Esophagus muscularis mucosa (tissue), 4 donors: ENCODE measurements at regions not wholly inside any gene's neighbourhood (a gene's known extent, or its start where the extent isn't known, plus 50 kb on each side); places are given as distances from the start of the nearest gene placed in this dataset.

Experiments used
- DNase-seq: peaks from one replicate; pipeline ENCODE4 v3.0.0-alpha.2; 2017; ENCODE audit errors: extremely low spot score
- H3K27ac ChIP-seq, 4 donors: fragments of 200-600 bp; sonication (generic); replicated peaks in 1 of 4; 1 replicate in 3 of 4; 2 replicates in 1 of 4; pipeline ENCODE4 v1.5.1; 2016 to 2019; ENCODE audit warnings: mild to moderate bottlenecking in 1 of 4
- H3K27me3 ChIP-seq, 4 donors: fragments of 200-600 bp; sonication (generic); one replicate each; pipeline versions ENCODE4 v1.5.1 to v1.6.0; 2016 to 2019
- H3K36me3 ChIP-seq, 4 donors: fragments of 200-600 bp; sonication (generic); one replicate each; pipeline ENCODE4 v1.5.1; 2016 to 2019
- H3K4me1 ChIP-seq, 4 donors: fragments of 200-600 bp; sonication (generic); one replicate each; pipeline ENCODE4 v1.5.1; 2016 to 2019
- H3K4me3 ChIP-seq, 4 donors: fragments of 200-600 bp; sonication (generic); 1 replicate in 2 of 4; 2 replicates in 2 of 4; pipeline ENCODE4 v1.5.1; 2016 to 2019; ENCODE audit warnings: mild to moderate bottlenecking in 4 of 4, moderate library complexity in 1 of 4
- H3K9me3 ChIP-seq, 4 donors: fragments of 200-600 bp; sonication (generic); 1 replicate in 3 of 4; 2 replicates in 1 of 4; pipeline ENCODE4 v1.5.1; 2016 to 2019
- CTCF ChIP-seq, 3 experiments: fragments of 200-600 bp in 2 of 3; fragments of 450-650 bp in 1 of 3; sonication (generic) in 2 of 3; IDR thresholded peaks; one replicate each; pipeline ENCODE4 v1.5.1; 2017 to 2019; ENCODE audit warnings: antibody characterized with exemption in 3 of 3, mild to moderate bottlenecking in 2 of 3, moderate library complexity in 1 of 3
- EP300 ChIP-seq: sonication (generic); formaldehyde crosslinking; IDR thresholded peaks from one replicate; pipeline ENCODE4 v1.6.1; 2017; ENCODE audit warnings: antibody characterized with exemption
- POLR2A ChIP-seq: fragments of 450-650 bp; IDR thresholded peaks from one replicate; pipeline ENCODE4 v1.6.1; 2017; ENCODE audit warnings: antibody characterized with exemption, moderate library complexity, mild to moderate bottlenecking, low read depth
- POLR2AphosphoS5 ChIP-seq, 2 donors: sonication (generic); formaldehyde crosslinking; IDR thresholded peaks; one replicate each; pipeline ENCODE4 v1.6.1; 2017; ENCODE audit warnings: antibody characterized with exemption in 2 of 2
- WGBS: methylation state at CpG from one replicate; pipeline ENCODE4 v1.1.5; 2018; 5-methylcytosine and 5-hydroxymethylcytosine counted together
- intact Hi-C: fragments of 100-400 bp; cut with DNase I; formaldehyde crosslinking; loops from one replicate; pipeline ENCODE4 v1.15.1; 2023

- no peak for DNase-seq
- no peaks in the 10 kb centered on the region for H3K27me3 ChIP-seq
- no peaks in the 10 kb centered on the region for H3K36me3 ChIP-seq
- H3K9me3 ChIP-seq, result no peaks in the 10 kb centered on the region
- H3K4me1 ChIP-seq, result peaks cover 3 to 35% (median 21%) of the 10 kb centered on the region in 4 donors
- H3K27ac ChIP-seq, result no peak overlapping the region
- intact Hi-C loops, result loop anchor here (10.0 kb wide), 1 partner anchor 80 kb away; no protein-coding TSS in a partner anchor
- no peak overlapping the region for H3K4me3 ChIP-seq
- WGBS, result 83% methylated on average over 5 of the region's 5 CpGs
- TF ChIP-seq CTCF (IDR thresholded peaks at IDR 0.05), result no peak
- TF ChIP-seq EP300, result no peak
- no peak for TF ChIP-seq POLR2A
- no peak for TF ChIP-seq POLR2AphosphoS5 (IDR thresholded peaks at IDR 0.05)
Measured at GRCh38 chr15:39074341-39074985, 506.4 kb upstream of the THBS1 start.

DNA sequence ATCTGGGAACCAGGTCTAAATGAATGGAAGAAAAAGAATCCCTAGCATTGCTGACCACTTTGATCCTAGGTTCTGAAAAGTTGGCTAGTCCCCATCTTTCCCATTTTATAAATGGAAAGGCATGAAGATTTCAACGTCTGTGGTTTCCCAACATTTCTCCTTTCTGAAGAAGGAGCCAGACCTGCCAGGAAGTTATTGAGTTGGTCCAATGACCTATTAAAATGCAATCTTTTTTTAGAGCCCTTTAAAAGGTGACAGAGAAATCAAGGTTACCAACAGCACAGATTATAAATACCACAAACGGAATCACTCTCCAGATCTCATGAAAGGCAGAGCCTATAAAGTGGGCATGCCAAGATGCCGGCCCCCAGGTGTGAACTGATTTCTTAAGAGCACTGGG lies 505.6 kb upstream of the THBS1 start:
- Histone ChIP-seq H3K4me3 (no peak overlapping the region), H3K27me3 (no peaks in the 10 kb centered on the region), H3K4me1 (peaks cover 3 to 40% (median 24%) of the 10 kb centered on the region in 4 donors), H3K36me3 (no peaks in the 10 kb centered on the region), H3K9me3 (no peaks in the 10 kb centered on the region), H3K27ac (peak overlapping the region; percentile 5 to 59 (median 46))
- 35% methylated on average over 3 of the region's 3 CpGs for WGBS
- DNase-seq, result no peak
- intact Hi-C loops, result loop anchor here (10.0 kb wide), 1 partner anchor 81 kb away; no protein-coding TSS in a partner anchor
- no peak for TF ChIP-seq CTCF (IDR thresholded peaks at IDR 0.05)
- TF ChIP-seq EP300, result no peak
- TF ChIP-seq POLR2A, result no peak
- no peak for TF ChIP-seq POLR2AphosphoS5 (IDR thresholded peaks at IDR 0.05)

- peak overlapping the region; percentile 5 to 59 (median 46) for H3K27ac ChIP-seq
- TF ChIP-seq POLR2A, result no peak
- TF ChIP-seq POLR2AphosphoS5 (IDR thresholded peaks at IDR 0.05), result no peak
- no peak for TF ChIP-seq CTCF (IDR thresholded peaks at IDR 0.05)
- no peak for DNase-seq
- no peaks in the 10 kb centered on the region for H3K27me3 ChIP-seq
- H3K36me3 ChIP-seq, result no peaks in the 10 kb centered on the region
- WGBS, result 67% methylated on average over 7 of the region's 7 CpGs
- no peaks in the 10 kb centered on the region for H3K9me3 ChIP-seq
- intact Hi-C loops, result loop anchor here (10.0 kb wide), 1 partner anchor 81 kb away; no protein-coding TSS in a partner anchor
- peaks cover 3 to 40% (median 24%) of the 10 kb centered on the region in 4 donors for H3K4me1 ChIP-seq
- no peak overlapping the region for H3K4me3 ChIP-seq
Measured at GRCh38 chr15:39075756-39076341, 505.0 kb upstream of the THBS1 start.

- H3K27me3 ChIP-seq, result no peaks in the 10 kb centered on the region
- no peaks in the 10 kb centered on the region for H3K36me3 ChIP-seq
- H3K9me3 ChIP-seq, result no peaks in the 10 kb centered on the region
- peaks cover 3 to 40% (median 24%) of the 10 kb centered on the region in 4 donors for H3K4me1 ChIP-seq
- 81% methylated on average over 3 of the region's 3 CpGs for WGBS
- intact Hi-C loops, result loop anchor here (10.0 kb wide), 1 partner anchor 83 kb away; no protein-coding TSS in a partner anchor
- DNase-seq, result no peak
- H3K4me3 ChIP-seq, result no peak overlapping the region
- TF ChIP-seq POLR2A, result no peak
- TF ChIP-seq EP300, result no peak
- no peak for TF ChIP-seq CTCF (IDR thresholded peaks at IDR 0.05)
- no peak for TF ChIP-seq POLR2AphosphoS5 (IDR thresholded peaks at IDR 0.05)
- H3K27ac ChIP-seq, result peak overlapping the region in 1 of 4 donors; percentile 29
Measured at GRCh38 chr15:39078026-39078425, 502.9 kb upstream of the THBS1 start.
